Hepatic stellate cell (primary cell): ENCODE measurements at regions not wholly inside any gene's neighbourhood (a gene's known extent, or its start where the extent isn't known, plus 50 kb on each side); places are given as distances from the start of the nearest gene placed in this dataset.
A peak's percentile ranks its signal among the peaks of the same experiment; 100 is the strongest.
"Not testable (repeated sequence)": the region's sequence is repeated elsewhere in the genome, so short reads cannot be mapped to it uniquely, and the experiment has no call there.

Experiments
- DNase-seq: peaks from one replicate; pipeline ENCODE4 v3.0.0; 2011; ENCODE audit warnings: low spot score

DNA sequence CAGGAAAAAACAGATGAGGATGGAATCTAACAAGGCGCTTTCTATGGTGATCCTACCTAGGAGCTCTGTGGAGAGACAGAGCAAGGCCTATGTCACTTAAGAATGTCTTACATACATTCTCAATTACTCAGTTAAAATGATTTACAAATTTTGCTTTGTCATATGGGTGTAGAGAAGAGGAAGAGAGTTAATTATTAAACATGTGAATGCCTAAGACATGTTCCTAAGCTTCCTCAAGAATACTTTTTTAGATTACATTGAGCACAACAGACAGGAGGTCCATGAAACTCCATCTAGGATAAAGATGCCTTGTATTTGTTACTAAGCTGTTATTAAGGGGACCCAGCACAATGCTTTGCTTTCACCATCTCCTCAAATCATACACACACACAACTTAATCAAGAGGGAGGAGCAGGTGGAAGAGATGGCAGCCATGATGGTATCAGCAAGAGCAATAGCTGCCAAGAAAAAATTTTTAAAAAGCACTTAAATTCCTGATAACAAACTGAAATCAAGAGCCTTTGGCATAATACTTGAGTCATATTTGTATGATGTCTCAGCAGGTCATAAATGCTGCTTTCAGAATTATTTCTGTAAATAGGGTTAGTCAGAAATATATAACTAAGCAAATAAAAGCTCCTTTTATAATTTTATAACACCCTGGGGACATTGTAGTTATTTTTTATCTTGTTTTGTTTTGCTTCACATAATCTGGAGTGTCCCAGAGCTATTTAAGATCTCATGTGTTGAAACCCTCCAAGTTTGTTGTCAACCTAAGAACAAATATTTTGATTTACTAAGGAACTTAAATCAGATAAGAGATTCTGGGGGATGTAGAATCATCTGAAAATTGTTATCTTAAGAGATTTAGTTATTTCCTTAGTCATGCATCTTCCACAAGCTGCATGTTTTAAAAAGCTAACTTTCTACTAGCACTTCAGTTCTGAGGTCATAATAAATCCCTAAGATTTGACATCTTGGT is 70.0 kb upstream of the CD2AP start:
- peak; percentile 14 for DNase-seq

DNA sequence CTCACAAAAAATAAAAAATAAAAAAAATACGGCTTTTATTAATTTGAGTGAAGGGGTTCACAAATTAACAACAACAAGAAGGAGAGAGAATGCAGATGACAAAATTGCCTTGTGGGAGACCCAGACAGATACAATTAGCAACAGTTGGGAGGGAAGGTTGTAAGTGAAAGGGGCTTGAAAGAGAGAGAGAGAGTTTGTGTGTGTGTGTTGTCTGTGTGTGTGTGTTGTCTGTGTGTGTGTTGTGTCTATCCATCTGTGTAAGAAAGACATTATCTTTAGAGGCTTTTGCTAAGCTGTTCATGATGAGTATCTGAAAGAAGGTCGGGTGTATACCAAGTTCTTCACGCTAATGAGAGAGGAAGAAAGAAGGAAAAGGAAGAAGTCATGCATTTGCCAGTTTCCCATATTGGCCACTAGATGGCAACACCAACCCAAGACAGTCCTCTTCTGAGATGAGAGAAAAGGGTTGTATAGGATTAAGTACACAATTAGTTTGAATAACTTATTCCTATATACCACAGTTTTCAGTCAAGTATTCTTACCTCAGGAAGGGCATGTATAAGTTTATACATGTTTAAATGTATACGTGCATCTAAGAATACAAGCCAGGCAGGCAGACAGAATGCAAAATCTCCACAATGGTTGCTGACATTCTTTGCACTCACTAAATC is 63.7 kb upstream of the CD2AP start:
- DNase-seq = peak; percentile 47

DNA sequence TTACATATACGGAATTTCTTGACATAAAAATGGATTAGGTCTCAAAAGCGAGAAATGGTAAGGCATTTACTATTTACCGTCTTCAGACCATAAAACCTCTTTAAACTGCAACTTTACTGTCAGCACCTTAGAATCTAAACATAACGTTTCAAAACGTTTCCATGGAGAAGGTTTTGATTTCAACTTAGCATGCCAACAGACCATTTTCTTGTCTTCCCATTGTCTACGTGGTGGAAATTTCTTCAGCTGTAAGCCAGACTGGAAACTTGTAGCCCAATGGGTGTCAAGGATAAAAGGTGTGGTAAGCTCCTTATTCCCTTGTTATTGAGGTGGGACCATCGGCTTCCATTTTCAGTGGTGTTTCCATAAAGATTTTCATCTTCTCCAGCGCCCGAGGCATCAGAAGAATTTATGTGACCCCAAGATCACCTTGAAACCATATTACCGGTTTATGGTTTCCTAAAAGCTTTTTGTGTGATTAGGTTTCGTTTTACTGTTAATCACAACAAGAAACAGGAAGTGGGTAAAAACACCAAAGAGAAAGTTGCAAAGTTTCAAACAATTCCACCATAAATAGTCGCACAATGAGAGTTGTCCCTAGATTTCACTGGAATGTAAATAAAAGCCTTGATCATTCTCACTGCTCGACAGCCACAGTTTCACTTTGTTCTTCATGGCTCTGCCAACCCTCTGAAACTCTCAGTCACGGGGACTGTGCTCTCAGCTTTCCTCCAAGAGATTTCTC is 63.0 kb upstream of the CD2AP start:
- peak; percentile 10 for DNase-seq

DNA sequence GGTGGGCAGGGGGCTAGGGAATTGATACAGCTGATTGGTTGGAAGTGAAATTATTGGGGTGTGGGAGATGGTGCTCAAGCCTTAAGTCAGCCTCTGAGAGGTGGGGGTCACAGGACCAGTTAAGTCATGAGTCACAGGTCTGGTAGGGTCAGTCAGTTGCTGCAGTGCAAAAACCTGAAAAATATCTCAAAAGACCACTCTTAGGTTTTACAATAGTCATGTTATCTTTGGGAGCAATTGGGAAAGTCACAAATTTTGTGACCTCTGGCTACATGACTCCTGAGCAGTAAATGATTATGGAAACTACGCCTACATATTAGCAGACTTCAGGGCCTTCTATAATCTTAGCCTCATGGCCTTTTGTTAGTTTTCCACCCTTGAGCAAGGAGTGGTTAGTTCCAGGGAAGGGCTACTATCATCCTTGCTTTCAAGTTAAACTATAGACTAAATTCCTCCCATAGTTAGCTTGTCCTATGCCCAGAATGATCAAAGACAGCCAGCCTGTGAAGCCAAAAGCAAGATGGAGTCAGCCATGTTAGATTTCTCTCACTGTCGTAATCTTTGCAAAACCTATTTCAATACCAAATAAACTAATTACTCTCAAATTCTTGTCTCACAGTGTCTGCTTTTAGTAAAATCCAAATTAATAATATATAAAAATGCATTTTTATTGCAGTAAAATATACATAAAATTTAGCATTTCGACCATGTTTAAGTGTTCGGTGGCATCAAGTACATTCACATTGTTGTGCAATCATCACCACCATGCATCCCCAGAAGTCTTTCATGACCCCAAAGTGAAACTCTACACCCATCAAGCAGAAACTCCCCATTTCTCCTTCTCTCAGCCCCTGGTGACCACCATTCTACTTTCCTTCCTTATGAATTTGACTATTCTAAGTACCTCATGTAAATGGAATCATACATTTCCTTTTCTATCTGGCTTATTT is 60.9 kb upstream of the CD2AP start:
- DNase-seq = no peak

DNA sequence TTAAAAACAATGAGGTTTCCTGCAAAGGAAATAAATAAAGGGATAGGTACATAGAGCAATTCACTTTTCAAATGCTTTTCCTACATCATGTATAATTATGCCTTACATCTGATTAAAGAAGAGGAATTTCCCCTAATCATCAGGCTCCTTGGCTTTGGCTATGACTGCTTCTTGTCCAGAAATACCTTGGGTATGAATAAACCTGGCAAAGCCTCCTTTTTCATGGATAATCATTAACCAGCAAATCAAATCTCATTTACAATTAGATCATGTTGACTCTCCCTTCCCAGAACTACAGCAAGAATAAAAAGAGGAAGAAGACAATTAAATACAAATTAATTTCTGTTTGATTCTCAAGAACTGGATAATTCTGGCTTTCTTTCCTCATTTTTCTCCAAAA is 58.0 kb upstream of the CD2AP start:
- no peak for DNase-seq

DNA sequence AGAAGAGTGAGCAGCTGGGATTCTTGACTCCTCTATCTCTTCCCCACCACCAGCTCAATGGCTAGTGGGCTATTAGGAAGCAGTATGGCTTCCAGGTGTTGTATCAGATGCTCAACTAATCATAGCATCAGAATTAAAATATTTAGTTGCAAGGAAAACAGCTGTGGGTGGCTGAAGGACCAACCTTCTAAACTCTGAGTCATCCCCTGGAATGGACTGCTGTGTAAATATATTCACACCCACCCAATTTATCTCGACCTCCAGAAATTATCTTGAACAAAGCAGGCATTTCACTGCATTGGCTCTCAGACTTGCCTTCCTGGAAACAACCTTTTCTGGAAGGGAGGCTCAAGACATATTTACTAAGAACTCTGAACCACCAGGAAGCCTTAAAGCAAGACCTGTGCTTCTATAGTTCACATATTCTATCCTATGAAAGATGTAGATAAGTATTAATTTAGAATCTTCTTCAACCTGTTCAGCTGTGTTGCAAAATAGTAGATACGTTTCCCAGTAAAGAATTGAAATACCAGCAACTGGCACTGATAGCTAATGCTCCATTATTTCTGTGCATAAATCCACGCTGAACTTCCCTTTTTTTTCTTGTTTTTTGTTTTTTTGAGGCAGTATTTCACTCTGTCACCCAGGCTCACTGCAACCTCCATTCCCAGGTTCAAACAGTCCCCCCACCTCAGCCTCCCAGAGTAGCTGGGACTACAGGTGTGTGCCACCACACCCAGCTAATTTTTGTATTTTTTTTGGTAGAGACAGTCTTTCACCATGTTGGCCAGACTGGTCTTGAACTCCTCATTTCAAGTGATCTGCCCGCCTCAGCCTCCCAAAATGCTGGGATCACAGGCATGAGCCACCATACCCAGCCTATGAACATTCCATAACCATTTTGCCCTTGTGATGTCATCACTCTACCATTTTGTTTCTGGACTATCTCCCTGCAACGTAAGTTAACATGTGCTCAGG is 56.9 kb upstream of the CD2AP start:
- DNase-seq = no peak

DNA sequence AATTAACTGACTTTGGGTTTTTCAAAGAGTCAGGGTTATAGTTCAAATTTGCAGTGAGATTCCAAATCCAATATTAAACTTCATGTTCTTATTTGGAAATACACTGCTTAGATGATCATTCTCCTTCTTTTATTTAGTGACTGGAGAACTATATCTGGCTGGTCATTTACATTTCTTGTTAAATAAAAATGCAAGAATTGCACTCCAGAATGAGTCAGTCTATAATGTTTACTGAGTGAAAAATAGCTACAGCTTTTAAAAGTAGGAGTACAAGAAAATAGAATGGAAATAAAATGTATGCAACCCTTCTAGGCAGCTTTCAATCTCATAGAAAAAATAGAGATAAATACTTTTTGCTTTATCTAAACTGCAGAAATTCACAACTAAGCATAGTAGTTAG is 54.5 kb upstream of the CD2AP start:
- no peak for DNase-seq

DNA sequence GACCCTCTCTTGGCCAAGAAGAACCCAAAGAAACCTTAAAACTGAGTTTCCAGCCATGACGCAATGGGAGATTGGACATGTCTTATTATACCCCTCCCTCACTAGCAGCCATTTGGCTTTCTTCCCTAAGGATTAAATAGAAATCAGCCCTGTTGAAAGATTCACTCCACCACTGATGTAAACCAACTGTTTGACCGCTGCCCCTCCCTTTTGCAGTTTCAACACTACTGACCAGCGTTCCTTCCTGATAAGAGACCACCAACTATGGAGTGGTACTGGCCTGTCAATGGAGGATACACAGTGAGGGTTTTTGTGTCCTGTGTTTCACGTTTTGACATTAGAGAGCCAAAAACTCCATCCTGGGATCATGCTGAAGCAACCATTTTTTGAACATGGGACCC is 53.2 kb upstream of the CD2AP start:
- DNase-seq = no peak

DNA sequence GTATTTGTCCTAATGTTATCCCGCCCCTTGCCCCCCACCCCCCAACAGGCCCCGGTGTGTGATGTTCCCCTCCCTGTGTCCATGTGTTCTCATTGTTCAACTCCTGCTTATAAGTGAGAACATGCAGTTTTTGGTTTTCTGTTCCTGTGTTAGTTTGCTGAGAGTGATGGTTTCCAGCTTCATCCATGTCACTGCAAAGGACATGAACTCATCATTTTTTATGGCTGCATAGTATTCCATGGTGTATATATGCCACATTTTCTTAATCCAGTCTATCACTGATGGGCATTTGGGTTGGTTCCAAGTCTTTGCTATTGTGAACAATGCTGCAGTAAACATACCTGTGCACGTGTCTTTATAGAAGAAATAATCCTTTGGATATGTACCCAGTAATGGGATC is 51.9 kb upstream of the CD2AP start:
- not testable (repeated sequence) for DNase-seq

DNA sequence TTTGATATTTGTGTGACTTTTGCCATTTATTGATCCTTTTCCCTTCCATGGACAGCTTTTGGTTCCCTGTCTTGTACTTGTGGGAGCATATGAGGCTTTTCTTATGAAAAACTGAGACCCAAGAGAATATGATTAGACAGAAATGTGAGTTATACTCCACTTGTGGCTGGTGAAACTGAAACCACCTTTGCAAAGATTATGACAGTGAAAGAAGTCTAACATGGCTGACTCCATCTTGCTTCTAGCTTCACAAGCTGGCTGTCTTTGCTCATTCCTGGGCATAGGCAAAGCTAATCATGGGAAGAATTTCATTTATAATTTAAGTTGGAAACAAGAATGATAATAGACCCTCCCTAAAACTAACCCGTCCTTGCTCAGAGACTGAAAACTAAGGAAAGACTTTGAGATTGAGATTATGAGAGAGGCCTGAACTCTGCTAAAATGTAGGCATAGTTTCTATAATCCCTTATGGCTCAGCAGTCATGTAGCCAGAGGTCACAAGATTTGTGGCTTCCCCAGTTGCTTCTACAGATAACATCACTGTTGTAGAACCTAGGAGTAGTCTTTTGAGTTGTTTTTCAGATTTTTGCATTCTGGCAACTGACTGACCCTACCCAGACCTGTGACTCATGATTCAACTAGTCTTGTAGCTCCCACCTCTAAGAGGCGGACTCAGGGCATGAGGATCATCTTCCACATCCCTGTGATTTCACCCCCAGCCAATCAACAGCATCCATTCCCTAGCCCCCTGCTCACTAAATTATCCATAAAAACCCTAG is 50.9 kb upstream of the CD2AP start:
- DNase-seq = no peak

DNA sequence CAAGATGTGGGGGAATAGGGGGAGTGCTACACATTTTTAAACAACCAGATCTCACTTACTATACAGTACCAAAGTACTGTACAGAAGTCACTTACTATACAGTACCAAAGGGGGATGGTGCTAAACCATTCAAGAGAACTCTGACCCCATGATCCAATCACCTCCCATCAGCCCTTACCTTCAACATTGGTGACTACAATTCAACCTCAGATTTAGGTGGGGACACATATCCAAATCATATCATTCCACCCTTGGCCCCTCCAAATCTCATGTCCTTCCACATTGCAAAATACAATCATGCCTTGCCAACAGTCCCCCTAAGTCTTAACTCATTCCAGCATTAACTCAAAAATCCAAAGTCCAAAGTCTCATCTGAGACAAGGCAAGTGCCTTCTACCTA is 49.9 kb upstream of the CD2AP start:
- DNase-seq = no peak
